Neutrophil (primary cell): ENCODE measurements at regions not wholly inside any gene's neighbourhood (a gene's known extent, or its start where the extent isn't known, plus 50 kb on each side); places are given as distances from the start of the nearest gene placed in this dataset.

Experiments
- H3K27ac ChIP-seq: fragments of 200-600 bp; sonication (generic); 2 replicates; pipeline ENCODE4 v1.5.1; 2016; ENCODE audit warnings: mild to moderate bottlenecking, moderate library complexity
- H3K27me3 ChIP-seq: fragments of 200-600 bp; sonication (generic); 2 replicates; pipeline ENCODE4 v1.6.0; 2016; ENCODE audit warnings: mild to moderate bottlenecking
- H3K36me3 ChIP-seq: fragments of 200-600 bp; sonication (generic); 2 replicates; pipeline ENCODE4 v1.5.1; 2017
- H3K4me1 ChIP-seq, 2 experiments: fragments of 200-600 bp in 1 of 2; sonication (generic) in 1 of 2; 1 replicate in 1 of 2; 2 replicates in 1 of 2; pipeline versions ENCODE4 v1.5.1 to v1.6.1; 2013 to 2016; ENCODE audit warnings: low read depth in 1 of 2, low read length in 1 of 2, mild to moderate bottlenecking in 1 of 2, moderate library complexity in 1 of 2; ENCODE audit not compliant: control insufficient read depth in 1 of 2, insufficient read depth in 1 of 2
- H3K4me3 ChIP-seq, 2 experiments: fragments of 200-600 bp in 1 of 2; sonication (generic) in 1 of 2; 1 replicate in 1 of 2; 2 replicates in 1 of 2; pipeline ENCODE4 v1.5.1; 2013 to 2016; ENCODE audit warnings: low read depth in 1 of 2, low read length in 1 of 2, mild to moderate bottlenecking in 1 of 2, moderate library complexity in 1 of 2
- H3K9me3 ChIP-seq: fragments of 200-600 bp; sonication (generic); 2 replicates; pipeline ENCODE4 v1.5.1; 2016
- TF ChIP-seq, protein P1 (sequence below): fragments of 200-600 bp; sonication (generic); IDR thresholded peaks from 2 replicates; pipeline ENCODE4 v1.5.1; 2016; ENCODE audit warnings: antibody characterized with exemption

DNA sequence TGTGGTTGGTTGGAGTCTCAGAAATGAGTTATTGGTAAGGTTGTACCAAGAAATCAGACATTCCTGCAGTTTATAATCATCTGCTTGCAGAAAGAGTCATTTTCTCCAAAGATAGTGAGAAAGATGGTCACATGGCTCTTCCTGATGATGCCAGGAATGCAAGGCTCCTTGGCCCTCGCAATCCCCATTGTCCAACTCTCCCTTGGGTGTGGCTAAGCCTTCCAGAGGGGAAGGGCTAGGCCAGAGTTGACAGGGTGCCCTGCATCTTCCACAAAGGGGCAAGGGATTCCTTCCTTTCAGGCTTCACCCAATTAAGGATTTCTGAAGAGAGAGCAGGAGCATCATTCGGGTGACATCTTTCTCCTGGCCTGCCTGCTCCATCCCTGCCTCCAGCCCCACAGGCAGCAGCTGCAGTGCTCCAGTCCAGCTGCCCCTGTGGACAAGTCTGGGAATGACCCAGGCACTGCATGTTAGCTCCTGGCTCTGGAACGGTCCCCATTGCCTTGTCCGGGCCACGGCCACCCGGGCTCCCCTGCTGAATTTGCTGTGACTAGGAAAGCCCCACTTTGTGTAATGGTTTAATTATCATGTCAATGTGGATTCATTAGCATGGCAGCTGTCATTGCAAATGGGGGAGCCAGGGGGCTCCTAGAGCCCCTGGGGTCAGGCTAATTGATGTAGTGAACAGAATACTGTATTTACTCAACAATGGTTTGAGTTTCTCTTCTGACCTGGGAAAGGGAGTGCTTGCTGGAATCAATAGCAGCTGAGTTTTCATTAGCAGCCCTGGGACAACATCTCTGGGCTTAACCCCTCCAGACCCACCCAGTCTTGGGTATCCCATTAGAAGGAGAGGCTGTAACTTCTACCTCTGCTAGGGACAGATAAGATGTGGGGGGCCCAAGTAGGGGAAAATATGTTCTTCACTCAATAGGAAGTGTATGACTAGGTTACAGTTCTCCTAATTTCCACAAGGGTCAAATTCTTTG lies 112.6 kb upstream of the TBX20 start:
- no peak overlapping the region for H3K27ac ChIP-seq
- H3K4me3 ChIP-seq: no peak overlapping the region
- no peaks in the 10 kb centered on the region for H3K27me3 ChIP-seq
- H3K36me3 ChIP-seq: no peaks in the 10 kb centered on the region
- H3K9me3 ChIP-seq: no peaks in the 10 kb centered on the region
- H3K4me1 ChIP-seq: no peaks in the 10 kb centered on the region
- TF ChIP-seq, protein P1, sequence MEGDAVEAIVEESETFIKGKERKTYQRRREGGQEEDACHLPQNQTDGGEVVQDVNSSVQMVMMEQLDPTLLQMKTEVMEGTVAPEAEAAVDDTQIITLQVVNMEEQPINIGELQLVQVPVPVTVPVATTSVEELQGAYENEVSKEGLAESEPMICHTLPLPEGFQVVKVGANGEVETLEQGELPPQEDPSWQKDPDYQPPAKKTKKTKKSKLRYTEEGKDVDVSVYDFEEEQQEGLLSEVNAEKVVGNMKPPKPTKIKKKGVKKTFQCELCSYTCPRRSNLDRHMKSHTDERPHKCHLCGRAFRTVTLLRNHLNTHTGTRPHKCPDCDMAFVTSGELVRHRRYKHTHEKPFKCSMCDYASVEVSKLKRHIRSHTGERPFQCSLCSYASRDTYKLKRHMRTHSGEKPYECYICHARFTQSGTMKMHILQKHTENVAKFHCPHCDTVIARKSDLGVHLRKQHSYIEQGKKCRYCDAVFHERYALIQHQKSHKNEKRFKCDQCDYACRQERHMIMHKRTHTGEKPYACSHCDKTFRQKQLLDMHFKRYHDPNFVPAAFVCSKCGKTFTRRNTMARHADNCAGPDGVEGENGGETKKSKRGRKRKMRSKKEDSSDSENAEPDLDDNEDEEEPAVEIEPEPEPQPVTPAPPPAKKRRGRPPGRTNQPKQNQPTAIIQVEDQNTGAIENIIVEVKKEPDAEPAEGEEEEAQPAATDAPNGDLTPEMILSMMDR: no peak

DNA sequence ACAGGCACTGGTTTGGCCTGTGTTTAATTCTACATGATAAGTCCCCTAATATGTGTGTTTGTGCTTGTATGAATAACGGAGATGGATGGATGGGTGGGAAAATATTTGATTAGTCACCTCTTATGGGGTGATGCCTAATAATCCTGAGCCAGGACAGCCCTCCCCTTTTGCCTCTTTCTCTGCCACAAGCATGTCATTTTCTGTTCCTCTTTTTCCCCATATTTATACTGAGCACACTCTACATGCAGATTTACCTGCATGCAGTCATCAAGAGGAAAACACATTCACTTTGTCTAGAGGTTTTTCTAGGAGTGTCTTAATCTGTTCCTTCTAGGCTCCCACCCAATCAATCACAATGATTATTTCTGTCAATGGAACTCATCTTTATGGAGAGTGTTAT lies 111.6 kb upstream of the TBX20 start:
- TF ChIP-seq, protein P1: no peak
- no peak overlapping the region for H3K27ac ChIP-seq
- H3K9me3 ChIP-seq: no peaks in the 10 kb centered on the region
- no peaks in the 10 kb centered on the region for H3K36me3 ChIP-seq
- H3K4me1 ChIP-seq: no peaks in the 10 kb centered on the region
- H3K27me3 ChIP-seq: no peaks in the 10 kb centered on the region
- no peak overlapping the region for H3K4me3 ChIP-seq

DNA sequence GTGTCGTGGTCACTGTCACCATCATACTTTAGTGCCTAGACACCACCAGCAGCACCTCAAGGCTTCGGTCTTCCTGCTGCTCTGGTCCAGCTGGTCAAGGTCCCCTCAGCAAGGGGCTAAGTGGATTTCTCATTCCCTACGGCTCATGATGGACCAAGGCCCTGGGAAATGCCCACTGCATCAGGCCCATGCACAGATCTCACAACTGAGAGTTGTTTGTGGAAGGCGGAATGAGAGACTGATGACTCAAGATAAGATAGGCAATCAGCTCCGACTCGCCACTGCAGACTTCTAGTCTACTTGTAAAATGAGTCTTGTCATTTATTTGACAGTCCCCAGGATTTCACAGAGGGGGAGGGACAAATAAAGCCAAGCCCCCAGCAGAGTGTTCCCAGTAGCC lies 108.4 kb upstream of the TBX20 start:
- H3K4me3 ChIP-seq: no peak overlapping the region
- no peaks in the 10 kb centered on the region for H3K36me3 ChIP-seq
- no peaks in the 10 kb centered on the region for H3K27me3 ChIP-seq
- TF ChIP-seq, protein P1: no peak
- H3K9me3 ChIP-seq: no peaks in the 10 kb centered on the region
- no peaks in the 10 kb centered on the region for H3K4me1 ChIP-seq
- H3K27ac ChIP-seq: no peak overlapping the region

DNA sequence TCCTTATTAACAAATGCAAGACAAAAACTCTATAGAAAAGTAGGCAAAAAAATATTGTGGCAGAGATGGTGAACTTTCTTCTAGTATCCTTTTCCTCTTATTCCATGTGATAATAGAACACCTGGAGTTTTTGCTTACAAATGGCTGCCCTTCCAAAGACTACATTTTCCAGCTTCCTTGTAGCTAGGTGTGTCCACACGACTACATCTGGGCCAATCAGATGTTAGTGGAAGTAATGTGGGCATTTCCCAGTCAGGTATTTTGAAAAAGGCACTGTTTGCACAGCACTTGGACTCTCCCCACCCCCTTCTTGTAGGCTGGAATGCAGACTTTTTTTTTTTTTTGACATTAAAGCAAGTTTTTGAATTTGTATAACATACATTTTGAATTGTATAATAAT lies 105.5 kb upstream of the TBX20 start:
- TF ChIP-seq, protein P1: no peak
- H3K27me3 ChIP-seq: no peaks in the 10 kb centered on the region
- H3K4me3 ChIP-seq: no peak overlapping the region
- H3K9me3 ChIP-seq: no peaks in the 10 kb centered on the region
- no peaks in the 10 kb centered on the region for H3K4me1 ChIP-seq
- no peak overlapping the region for H3K27ac ChIP-seq
- H3K36me3 ChIP-seq: no peaks in the 10 kb centered on the region

DNA sequence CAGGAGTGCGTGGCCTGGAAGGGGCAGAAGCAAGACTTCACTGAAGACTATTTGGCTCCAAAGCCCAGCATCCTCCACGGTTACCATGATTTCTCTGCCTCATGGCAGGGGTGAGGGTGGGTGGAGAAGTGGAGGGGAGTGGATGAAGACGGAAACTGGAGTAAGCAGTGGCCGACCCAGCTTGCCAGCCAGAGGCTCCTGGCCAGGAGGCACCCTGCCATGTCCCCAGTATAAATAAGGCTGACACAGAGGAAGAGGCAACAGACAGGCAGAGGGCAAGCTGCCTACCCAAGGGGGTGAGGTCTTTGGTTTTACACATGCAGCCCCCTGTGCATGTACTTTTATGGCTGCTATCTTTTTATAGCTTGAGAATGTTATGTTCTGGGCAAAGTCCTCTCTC lies 102.6 kb upstream of the TBX20 start:
- Histone ChIP-seq H3K4me3 (no peak overlapping the region), H3K27ac (no peak overlapping the region), H3K36me3 (no peaks in the 10 kb centered on the region), H3K4me1 (no peaks in the 10 kb centered on the region), H3K9me3 (no peaks in the 10 kb centered on the region), H3K27me3 (no peaks in the 10 kb centered on the region)
- TF ChIP-seq, protein P1: no peak
